D721Med (cell line): ENCODE measurements at regions not wholly inside any gene's neighbourhood (a gene's known extent, or its start where the extent isn't known, plus 50 kb on each side); places are given as distances from the start of the nearest gene placed in this dataset.

Source experiments
- DNase-seq: peaks from one replicate; pipeline ENCODE4 v3.0.0; 2011; ENCODE audit warnings: low spot score; ENCODE audit not compliant: insufficient read length
- FAIRE-seq: peaks from 2 replicates; lab custom pipeline; 2011; peaks lifted over from hg19 to GRCh38; lab: Jason Lieb, UNC
- CTCF ChIP-seq: IDR thresholded peaks from 2 replicates; pipeline ENCODE4 v1.5.1; 2012; ENCODE audit warnings: mild to moderate bottlenecking, control low read depth; ENCODE audit not compliant: insufficient read depth; ENCODE audit errors: missing control alignments

- TF ChIP-seq CTCF: no peak
- FAIRE-seq: no peak
These were observed 53.9 kb upstream of the MTNR1B start for GRCh38 chr11:92915551-92915950.

GRCh38 chr11:92916299-92916698, 53.2 kb upstream of the MTNR1B start:
- no peak for FAIRE-seq

More at GRCh38 chr11:92915551-92915950, 53.9 kb upstream of the MTNR1B start:
- DNase-seq: no peak

GRCh38 chr11:92917927-92918326, 51.5 kb upstream of the MTNR1B start:
- TF ChIP-seq CTCF: no peak
- FAIRE-seq: no peak
- DNase-seq: no peak

More at GRCh38 chr11:92916299-92916698, 53.2 kb upstream of the MTNR1B start:
- DNase-seq: no peak
- TF ChIP-seq CTCF: no peak

- no peak for FAIRE-seq
These were observed 50.4 kb upstream of the MTNR1B start for GRCh38 chr11:92919048-92919447.

More at GRCh38 chr11:92919048-92919447, 50.4 kb upstream of the MTNR1B start:
- DNase-seq: no peak
- no peak for TF ChIP-seq CTCF
